ENCODE measurements at regions not wholly inside any gene's neighbourhood (a gene's known extent, or its start where the extent isn't known, plus 50 kb on each side); places are given as distances from the start of the nearest gene placed in this dataset.

GRCh38 chr2:215572341-215572848, 136.5 kb upstream of the FN1 start:
- FAIRE-seq (no peak), DNase-seq (ENCODE audit: low read depth in 1 of 2, low spot score in 2 of 2) (no peak)
- ChIA-PET CTCF (ENCODE audit: partially characterized antibody) (interaction anchor here (0.6 kb wide), 1 partner anchor 131 kb away, joined by 4 read pairs; no protein-coding TSS in a partner anchor), POLR2A (ENCODE audit: partially characterized antibody) (no interaction called here)
- Histone ChIP-seq H3K9me3 (ENCODE audit: insufficient read depth in 2 of 2, low read depth in 1 of 2, low read length in 1 of 2) (no peaks in the 10 kb centered on the region), H3K14ac (ENCODE audit: insufficient read length) (no peak overlapping the region), H2BK5ac (ENCODE audit: low read depth, low read length) (no peak overlapping the region), H3K79me1 (ENCODE audit: low read depth, low read length) (no peaks in the 10 kb centered on the region), H4K8ac (ENCODE audit: extremely low read depth, insufficient read depth, low read length) (no peak overlapping the region), H3K4me1 (replicated peaks in 1 of 4; ENCODE audit: control insufficient read depth in 3 of 4, insufficient read depth in 4 of 4, low read length in 3 of 4) (no peaks in the 10 kb centered on the region), H4K5ac (ENCODE audit: insufficient read length, low read depth, low read length) (no peak overlapping the region), H2BK15ac (ENCODE audit: low read length) (no peak overlapping the region), H4K20me1 (replicated peaks in 1 of 2; ENCODE audit: control insufficient read depth in 1 of 2, insufficient read depth in 2 of 2, low read length in 2 of 2) (no peaks in the 10 kb centered on the region), H3K56ac (replicated peaks; ENCODE audit: insufficient read length, low read depth, low read length) (no peak overlapping the region), H3K27ac (ENCODE audit: low read depth, low read length) (no peak overlapping the region), H3K18ac (ENCODE audit: extremely low read depth, low read length) (no peak overlapping the region), H2AK5ac (ENCODE audit: low read depth, low read length) (no peak overlapping the region), H3K9ac (replicated peaks in 1 of 4; ENCODE audit: extremely low read depth in 1 of 4, low read depth in 3 of 4, low read length in 3 of 4) (no peak overlapping the region), H3K4me3 (ENCODE audit: extremely low read depth in 1 of 4, insufficient read depth in 2 of 4, low read depth in 3 of 4, low read length in 4 of 4) (no peak overlapping the region), H3K23ac (ENCODE audit: insufficient read length) (no peak overlapping the region), H3K23me2 (ENCODE audit: low read depth, low read length) (no peaks in the 10 kb centered on the region), H2BK20ac (ENCODE audit: low read length) (no peak overlapping the region), H2AFZ (ENCODE audit: low read length) (no peak overlapping the region), H2BK120ac (replicated peaks; ENCODE audit: low read depth, low read length) (no peak overlapping the region), H3K4ac (replicated peaks; ENCODE audit: insufficient read length, low read depth, low read length) (no peak overlapping the region), H3K27me3 (replicated peaks in 1 of 4; ENCODE audit: control insufficient read depth in 3 of 4, extremely low read depth in 1 of 4, insufficient read depth in 3 of 4, low read length in 3 of 4) (no peaks in the 10 kb centered on the region), H3K79me2 (ENCODE audit: control insufficient read depth in 1 of 2, insufficient read depth in 2 of 2, low read length in 2 of 2) (no peaks in the 10 kb centered on the region), H4K91ac (replicated peaks; ENCODE audit: insufficient read length, low read length) (no peak overlapping the region), H3K4me2 (ENCODE audit: insufficient read depth in 1 of 2, low read depth in 2 of 2, low read length in 2 of 2) (no peak overlapping the region), H2BK12ac (ENCODE audit: low read depth, low read length) (no peak overlapping the region), H3K36me3 (ENCODE audit: control insufficient read depth in 2 of 4, insufficient read depth in 4 of 4, low read length in 3 of 4) (no peaks in the 10 kb centered on the region)
- 81% methylated on average over 2 of the region's 2 CpGs; no CpG with 5 or more reads in 1 of the 2 experiments for WGBS, 2 experiments (ENCODE audit: extremely low coverage in 1 of 2, insufficient coverage in 1 of 2, insufficient read length in 1 of 2, insufficient replicate concordance in 2 of 2, low coverage in 1 of 2, low lambda C conversion rate in 2 of 2, missing lambda C conversion rate in 1 of 2)
- TF ChIP-seq BCL11A (IDR thresholded peaks at IDR 0.05; ENCODE audit: low read depth in 2 of 2, low read length in 2 of 2) (no peak), CBX5 (IDR thresholded peaks at IDR 0.05; ENCODE audit: low read depth, low read length) (no peak), JUN (IDR thresholded peaks at IDR 0.05; ENCODE audit: low read depth, low read length) (no peak), HDAC6 (IDR thresholded peaks at IDR 0.05; ENCODE audit: low read depth, low read length) (no peak), CBX8 (IDR thresholded peaks at IDR 0.05; ENCODE audit: borderline replicate concordance, low read depth, low read length) (no peak), SP4 (IDR thresholded peaks at IDR 0.05; ENCODE audit: low read length) (no peak), TAF1 (IDR thresholded peaks at IDR 0.05; ENCODE audit: low read depth, low read length) (no peak), POLR2A (IDR thresholded peaks at IDR 0.05; ENCODE audit: control extremely low read depth in 1 of 2, low read depth in 2 of 2, low read length in 2 of 2) (no peak), CREB1 (IDR thresholded peaks at IDR 0.05) (no peak), RXRA (IDR thresholded peaks at IDR 0.05; ENCODE audit: insufficient read depth, low read depth, low read length) (no peak), ASH2L (IDR thresholded peaks at IDR 0.05; ENCODE audit: low read length) (no peak), EGR1 (IDR thresholded peaks at IDR 0.05; ENCODE audit: borderline replicate concordance, low read depth, low read length) (no peak)

Data from H1 (cell line).